NCI-H2029 (cell line): ENCODE measurements at regions not wholly inside any gene's neighbourhood (a gene's known extent, or its start where the extent isn't known, plus 50 kb on each side); places are given as distances from the start of the nearest gene placed in this dataset.
A peak's percentile ranks its signal among the peaks of the same experiment; 100 is the strongest.

ENCODE experiments used
- DNase-seq: peaks from one replicate; lab custom pipeline; 2025; lab: John Stamatoyannopoulos, UW

DNA sequence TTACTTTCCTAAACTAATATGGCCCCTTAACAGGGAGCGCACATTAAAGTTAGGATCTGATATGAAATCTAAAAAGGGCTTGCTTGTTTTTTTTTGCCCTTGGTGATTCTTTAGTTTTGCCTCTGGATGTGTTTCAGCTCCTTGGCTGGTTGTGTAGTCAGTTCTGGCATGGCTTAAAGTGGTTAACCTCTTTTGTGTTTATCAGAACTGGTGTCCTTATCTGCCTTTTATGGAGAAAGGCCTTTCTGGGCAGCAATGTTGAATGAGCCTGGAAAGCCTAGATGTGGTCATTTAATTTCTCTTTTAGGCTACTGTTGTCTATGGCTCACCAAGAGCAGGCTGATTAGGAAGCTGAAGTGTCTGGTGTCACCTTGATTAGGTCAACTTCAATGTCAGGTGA is 254.5 kb upstream of the ROPN1 start:
- DNase-seq, result peak; percentile 27

DNA sequence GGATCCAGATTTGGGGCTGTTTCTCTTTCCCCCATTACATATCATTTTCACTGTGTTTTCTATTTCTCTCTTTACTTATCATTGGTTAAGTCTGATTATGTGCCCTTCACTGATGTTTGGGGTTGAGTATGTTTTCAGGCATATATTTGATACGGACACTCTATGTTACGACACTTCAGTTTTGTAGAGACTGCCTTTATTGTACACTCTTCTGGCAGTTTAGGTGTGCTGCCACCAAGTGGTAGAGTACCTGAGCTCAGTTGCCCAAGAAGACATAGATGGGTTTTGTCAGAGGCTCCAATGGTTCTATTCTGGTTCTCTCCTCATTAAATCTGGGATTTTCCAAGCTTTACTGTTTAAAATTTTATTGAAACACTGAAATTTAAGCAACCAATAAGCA is 255.0 kb upstream of the ROPN1 start:
- peak; percentile 54 for DNase-seq

DNA sequence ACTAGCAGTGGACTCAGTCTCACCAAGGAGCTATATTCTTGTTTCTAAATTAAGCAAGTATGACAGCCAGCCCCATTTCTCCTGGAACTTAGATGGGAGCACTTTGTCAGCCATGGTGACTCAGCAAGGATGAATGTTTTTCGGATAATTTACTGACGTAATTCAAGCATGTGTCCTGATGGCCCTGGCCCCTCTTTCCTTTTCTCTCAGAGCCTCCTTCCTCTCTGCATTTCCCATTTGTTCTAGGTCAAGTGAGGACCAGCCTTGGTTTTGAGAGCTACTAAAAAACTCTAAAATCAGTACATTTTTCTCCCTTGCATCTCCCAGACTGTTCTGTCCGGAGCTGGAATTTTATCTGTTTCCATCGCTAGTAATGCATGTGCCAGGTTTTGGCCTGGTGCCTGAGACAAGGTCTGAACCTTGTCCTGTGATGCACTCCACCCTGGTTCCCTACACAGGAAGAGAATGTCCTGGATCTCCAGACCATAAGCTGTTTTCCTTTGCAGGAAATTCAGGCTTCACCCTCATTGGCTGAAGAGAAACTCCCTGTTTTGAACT is 256.6 kb upstream of the ROPN1 start:
- no peak for DNase-seq

DNA sequence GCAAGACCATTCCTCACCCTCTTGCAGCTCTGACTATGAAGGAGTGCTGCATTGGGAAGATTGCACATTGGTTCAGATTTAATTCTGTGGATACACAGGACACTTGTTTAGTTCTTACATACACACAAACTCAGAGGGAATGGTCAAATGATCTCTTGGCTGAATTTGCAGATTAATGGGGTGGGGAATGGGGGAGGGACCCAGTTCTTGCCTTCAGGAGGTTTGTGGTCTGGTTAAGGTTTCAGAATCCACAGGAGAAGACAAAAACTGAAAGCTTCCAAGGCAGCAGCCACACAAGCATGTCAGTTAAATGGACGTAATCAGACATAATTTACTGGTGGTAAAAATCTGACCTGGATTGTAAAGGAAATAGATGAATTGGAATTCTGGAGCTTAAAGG is 257.1 kb upstream of the ROPN1 start:
- no peak for DNase-seq

DNA sequence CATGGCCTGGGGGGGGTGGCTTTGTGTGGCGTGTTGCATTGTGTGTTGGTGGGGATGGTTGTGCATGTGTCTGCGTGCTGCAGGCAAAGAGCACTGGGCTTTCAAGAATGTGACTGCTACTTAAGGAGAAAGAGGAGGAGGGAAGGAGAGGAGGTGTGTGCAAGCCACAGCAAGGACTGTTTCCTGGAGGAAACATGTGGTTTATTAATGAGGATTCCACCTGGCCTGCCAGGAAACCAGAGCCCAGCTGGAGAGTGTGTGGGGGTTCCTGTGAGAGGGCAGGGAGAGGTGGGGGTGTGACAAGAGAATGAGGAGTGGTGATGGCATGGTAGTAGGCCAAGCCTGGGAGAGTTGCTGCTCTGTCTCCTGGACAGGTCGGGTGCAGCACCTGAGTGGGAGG is 258.1 kb upstream of the ROPN1 start:
- DNase-seq, result peak; percentile 5

DNA sequence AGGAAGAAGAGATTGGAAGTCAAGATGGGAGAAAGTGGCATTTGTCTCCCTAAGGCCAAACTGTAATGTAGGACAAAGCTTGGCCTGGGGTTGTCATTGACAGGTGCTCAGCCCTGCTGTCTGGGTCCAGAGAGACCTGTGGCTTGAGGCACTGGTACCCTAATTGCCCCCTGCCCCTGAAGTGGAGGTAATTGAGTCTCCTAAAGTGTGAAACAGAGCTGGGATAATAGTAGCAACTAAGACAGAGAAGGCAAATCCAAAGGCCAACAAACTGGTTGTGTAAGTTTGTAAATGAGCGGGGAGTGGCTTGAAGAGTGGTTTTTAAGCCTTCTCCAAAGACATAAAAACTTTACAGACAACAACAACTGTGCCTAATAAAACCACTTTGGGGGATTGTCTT is 264.2 kb upstream of the ROPN1 start:
- DNase-seq, result no peak

DNA sequence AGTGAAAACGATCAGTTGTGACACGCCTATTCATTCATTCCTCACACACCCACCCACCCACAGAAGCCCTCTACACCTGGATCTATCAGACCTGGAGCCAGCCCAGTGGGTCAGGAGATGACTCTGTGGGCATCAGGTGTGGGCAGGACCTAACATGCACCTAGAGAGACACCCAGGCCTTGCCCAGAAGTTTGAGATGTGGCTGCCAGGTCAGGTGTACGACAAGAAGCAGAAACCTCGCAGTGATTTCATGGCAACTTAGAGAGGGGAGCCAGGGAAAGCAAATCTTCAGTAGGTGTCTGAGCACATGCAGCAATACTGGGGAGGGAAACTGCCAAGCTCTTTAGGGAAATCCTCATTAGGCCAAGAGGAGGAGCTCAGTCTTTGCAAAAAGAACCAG is 264.7 kb upstream of the ROPN1 start:
- DNase-seq, result no peak

DNA sequence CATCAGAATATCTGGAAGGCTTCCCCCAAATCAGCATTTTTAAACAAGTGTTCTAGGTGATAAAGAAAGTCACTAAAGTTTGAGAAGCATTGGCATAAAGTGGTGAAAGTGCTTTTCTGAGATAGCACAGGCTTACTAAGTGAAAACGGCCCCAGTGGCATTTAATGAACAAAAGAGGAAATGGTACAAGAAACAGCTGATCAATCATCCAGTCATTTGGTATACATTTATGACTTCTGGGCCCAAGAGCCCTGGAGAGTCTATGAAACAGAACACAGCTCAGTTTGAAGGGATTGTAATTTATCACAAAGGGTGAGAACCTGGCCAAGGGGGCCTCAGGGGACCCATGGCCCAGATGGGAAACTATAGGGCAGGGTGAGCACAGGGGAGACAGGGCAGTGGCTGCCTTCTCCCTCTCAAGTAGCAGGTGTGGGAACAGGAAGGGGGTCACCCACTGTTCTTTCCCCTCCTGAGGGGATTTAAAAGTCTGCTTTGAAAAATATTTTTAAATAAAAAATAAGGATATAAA is 265.5 kb upstream of the ROPN1 start:
- no peak for DNase-seq

DNA sequence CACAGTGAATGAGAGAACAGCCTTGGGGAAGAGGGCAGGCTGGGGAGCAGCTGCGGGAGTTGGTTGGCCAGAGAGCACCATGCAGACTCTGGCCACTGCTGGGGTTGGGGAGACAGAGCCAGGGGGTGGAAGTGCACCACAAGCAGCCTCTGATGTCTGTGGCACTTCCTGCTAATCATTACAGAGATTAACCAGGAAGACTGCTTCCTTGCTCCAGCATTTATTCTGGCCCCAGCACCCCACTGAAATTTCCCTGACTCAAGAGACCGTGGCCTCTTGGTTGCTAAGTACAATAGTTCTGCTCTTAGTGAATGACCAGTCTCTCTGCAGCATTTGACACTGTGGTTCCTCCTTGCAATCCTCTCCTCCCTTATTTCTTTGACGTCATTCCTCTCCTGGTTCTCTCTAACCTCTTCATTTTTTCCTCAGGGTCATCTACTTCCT is 266.2 kb upstream of the ROPN1 start:
- no peak for DNase-seq

DNA sequence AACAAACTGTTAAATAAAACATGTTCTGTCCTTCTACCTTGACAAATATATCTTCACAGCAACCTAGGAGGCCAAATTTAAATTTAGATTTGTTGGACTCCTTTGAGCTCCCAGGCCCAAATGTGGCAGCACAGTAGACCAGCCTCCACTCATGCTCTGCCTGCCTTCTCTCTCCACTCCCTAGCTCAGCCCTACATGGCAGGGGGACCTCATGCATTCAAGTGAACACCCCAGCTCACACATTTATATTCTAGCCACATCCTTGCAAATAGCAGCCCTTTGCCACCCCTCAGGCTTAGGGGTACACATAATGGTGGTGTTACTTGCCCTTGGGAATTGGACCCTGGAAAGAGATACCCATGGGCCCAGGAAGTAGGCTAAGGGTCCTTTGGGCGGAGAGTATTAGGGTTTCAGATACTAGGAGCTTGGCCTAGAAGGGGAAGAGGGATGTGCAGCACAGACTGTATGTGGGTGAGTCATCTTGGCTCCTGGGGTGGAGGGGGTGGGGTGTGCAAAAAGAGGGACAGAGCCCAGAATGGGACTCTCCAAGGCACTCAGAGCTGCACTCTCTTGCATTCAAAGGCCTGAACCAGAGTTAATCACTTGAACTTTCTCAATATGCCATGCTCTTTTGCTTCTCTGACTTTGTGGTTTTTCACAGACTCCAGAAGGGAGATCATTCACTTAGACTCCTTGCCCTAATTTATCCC is 268.4 kb upstream of the ROPN1 start:
- no peak for DNase-seq

DNA sequence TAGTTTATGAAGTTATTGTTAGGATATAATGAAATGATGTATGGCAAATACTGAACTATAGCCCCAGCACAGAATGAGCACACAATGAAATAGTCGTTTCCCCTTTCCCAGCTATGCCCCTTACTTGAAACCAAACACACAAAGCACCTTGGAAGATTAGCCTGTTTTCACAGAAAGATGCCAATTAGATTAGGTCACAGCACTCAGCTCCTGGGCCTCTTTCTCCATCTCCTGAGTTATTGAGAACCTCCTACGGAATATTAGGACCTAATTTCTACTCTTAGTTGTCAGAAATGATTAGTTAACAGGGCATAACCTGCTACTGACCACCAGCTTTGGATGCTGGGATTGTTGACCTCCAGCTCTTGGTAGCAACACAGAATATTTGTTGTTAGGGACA is 269.4 kb upstream of the ROPN1 start:
- DNase-seq, result no peak

DNA sequence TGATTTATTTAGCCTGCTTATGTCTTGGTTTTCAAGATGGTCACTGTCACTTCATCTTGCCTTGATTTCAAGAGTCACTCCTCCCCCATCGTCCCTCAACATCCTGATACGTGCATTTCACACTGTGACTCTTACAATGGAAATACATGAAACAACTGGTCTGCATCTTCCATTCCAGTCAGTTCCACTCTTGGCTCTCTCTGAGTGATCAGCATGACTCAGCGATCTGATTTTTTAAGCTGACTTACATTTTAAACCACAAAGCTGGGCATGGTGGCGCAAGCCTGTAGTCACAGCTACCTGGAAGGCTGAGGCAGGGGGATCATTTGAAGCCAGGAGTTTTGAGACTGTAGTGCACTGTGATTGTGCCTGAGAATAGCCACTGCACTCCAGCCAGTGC is 271.2 kb upstream of the ROPN1 start:
- no peak for DNase-seq

DNA sequence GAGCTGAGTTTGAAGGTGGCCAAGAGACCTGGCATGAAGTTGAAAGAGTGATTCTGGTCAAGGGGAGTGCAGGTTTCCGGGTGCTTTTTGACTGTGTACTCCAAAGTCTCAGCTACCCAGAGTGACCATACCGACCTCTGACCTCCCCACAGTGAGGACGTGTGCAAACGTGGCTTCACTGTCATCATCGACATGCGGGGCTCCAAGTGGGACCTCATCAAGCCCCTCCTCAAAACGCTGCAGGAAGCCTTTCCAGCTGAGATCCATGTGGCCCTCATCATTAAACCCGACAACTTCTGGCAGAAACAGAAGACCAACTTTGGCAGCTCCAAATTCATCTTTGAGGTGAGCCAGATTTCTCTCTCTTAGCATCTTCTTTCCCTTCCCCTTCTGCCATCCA is 272.4 kb upstream of the ROPN1 start:
- no peak for DNase-seq

DNA sequence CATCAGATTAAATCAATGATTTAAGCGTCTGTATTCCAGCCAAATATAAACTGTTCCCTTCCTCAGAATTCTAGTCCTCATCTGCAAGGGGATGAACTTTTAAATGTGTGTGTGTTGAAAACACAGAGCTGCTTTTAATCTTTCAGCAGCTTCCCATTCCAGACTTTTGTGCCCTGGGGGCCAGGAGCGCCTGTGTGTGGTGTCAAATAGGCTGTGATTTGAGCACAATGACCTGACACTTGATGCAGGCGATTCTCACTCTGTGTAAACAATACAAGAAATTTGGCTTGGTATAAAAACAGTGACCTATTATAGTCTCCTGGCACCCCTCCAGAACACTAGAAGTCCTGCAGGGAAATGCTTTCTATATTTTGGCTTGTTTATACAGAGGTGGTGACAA is 274.6 kb upstream of the ROPN1 start:
- DNase-seq, result peak; percentile 90

DNA sequence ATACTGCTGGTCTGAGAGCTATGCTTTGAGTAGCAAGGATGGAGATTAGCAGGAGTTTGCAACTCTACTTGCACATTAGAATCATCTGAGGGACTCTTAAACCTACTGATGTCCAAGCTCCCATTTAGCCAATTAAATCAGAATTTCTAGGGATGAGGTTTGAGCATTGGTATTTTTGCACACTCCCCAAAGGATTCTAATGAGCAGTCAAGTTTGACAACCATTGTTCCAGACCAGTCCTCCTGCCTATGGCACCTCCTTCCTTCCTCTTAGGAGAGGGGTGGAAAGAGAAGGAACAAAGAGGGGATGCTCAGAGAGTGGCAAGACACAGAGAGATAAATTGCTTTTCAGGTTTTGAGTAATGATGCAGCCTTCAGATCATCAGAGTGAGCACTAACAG is 275.5 kb upstream of the ROPN1 start:
- DNase-seq, result no peak

DNA sequence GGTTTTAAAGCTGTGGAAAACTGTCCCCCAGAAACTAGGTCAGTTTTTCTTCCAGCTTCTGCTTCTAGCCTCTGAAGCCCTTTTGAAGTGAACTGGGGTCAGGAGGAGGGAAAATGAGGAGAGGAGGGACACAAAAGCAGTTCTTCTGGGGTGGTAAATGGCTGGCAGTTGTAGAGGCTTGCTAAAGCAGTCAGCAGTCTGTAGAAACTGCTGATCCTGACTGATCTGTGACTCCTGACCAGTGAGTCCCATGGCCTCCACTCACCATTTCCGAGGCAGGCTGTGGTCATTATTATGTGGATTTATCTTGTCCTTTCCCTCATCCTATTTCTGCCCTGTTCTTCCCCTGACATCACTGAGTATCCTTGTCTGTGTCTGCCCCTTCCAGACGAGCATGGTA is 276.4 kb upstream of the ROPN1 start:
- DNase-seq, result no peak

DNA sequence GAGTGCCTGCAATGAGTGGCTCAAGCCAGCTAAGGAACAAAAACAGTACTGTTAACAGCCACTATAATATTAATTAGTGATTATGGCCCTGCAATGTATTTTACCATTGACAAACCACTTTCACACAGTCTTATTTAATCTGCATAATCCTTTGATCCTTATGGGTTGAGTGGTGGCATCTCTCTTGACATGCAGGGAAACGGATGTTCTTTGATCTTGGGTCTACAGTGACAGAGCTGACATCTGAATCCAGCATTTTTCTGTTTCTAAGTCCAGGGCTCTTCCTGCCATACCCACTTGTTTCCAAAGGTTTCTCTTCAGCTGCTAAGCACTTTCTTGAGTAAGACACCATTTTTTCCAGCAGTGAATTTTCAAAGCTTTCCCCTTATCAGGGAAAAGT is 277.7 kb upstream of the ROPN1 start:
- no peak for DNase-seq

DNA sequence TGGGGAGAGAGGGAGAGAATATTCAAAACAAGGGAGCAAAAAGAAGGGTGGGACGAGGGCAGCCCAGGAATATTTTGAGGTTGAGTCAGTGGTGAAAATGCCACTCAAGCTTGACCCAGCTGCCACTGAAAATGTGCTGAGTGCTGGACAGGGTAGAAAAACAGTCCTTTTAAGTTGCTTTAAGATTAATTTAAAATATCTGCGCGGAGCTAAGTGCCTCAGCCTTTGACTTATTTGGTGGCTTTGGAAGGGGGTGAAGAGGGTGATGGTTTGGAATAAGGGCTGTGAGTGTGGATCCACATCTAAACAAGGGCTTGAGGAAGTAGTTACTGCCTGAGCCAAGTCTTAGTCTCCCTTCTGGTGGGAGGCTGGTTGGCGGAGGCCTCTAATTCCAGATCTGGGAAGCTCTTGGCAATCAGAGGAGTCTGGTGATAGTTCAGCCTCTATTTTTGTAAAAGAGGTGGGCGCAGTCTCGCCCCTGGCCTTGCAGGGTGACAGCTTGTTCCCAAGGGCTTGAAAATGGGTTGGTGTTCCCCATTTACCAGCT is 280.8 kb upstream of the ROPN1 start:
- no peak for DNase-seq

DNA sequence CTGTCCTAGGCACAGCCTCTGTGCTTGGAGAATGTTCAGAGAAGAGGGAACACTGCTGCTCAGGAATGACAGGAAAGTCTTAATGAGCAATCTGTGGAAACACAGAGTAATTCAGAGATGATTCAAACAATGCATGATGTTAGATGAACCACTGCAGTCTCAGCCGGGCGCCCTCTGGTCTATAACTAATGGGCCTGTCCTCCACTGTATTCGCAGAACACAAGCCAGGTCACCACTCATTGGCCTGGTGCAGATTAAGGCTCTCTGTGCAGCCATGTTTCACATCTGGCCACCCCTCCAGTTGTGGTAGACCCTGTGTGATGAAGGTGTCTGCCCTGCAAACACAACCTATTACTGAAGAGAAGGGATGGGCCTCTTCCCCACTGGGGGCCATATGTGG is 281.7 kb upstream of the ROPN1 start:
- no peak for DNase-seq

DNA sequence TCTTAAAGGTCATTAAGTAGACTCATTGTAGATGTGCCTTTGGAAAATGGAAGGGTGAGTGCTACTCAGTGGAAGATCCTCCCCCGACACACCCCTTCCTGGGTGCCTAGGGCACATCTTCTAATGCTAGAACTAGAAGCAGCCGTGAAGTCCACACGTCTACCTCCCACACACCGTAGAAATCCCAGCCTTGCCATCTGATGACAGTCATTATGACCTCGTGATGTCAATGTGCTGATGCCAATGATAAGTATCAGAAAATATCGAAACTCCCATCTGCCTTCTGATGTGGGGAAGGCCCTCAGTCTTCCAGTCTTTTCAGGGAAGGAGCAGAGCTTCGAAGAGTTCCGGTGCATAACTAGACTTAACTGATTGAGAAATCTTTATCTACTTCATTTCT is 282.1 kb upstream of the ROPN1 start:
- DNase-seq, result no peak

DNA sequence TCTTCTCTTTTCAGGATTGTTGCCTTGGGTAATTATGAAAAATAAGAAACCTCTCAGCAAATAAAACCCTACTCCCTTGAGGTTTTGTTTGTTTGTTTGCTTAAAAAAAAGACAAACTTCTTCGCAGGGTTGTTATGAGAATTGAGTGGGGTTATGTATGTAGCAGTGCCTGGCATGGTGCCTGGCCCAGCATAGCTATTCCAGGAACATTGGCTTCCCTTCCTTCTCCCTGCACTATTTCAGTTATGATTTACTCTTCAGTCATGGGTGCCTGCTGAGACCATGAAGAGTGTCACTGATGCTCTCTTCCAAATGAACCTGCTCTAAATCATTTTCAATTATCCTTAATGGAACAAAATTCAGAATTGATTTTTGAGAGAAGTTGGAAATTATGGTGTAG is 283.5 kb upstream of the ROPN1 start:
- no peak for DNase-seq

DNA sequence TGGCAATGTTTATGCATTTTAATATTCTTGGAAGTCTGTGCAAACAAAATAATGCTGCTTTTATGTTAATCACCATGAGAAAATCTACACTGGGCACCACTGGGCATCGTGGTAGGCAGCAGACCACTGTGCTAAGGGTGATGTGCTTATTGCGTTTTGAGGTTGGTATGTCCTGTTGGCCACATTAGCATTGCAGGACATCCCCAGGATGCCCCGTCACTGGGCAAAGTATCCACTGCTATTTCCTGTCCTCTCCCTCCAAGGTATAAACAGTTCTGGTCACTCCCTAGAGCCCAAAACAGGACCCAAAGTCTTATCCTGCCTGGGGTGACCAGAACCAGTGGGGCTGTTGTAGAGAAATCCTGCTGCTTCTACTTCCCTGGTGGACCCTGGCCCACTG is 284.2 kb upstream of the ROPN1 start:
- no peak for DNase-seq

DNA sequence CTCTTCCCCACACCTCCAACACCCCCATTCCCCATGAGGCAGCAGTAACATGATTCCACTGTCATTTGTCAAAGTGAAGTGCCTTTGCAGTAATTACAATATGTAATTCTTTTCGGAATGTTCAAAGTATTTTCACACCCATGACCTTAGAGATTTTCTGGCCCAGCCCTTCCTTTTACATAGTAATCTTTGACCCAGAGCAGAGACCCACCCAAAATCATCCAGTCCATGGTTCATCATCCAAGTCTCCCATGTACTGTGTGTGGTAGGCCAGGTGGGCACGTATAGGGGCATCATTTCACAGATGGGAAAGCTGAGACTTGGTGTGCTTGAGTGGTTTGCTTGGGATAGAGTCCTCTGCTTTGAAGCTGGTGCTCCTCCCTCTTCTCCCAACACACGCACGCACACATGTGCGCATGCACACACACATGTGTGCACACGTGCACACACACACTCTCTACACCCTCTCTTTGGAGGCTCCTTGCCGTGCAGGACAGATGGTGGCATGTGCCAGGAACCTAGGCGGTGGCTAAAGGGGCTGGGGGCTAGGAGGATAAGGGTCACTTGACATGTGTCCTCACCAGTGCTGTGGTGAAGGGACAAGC is 284.7 kb upstream of the ROPN1 start:
- DNase-seq, result no peak
